HG03521 (cell line): ENCODE measurements at regions not wholly inside any gene's neighbourhood (a gene's known extent, or its start where the extent isn't known, plus 50 kb on each side); places are given as distances from the start of the nearest gene placed in this dataset.

Source experiments
- ATAC-seq: cut with Tn5 transposase; IDR thresholded peaks from one replicate; pipeline ENCODE4 v1.9.1; 2021; ENCODE audit warnings: mild to moderate bottlenecking, moderate library complexity; ENCODE audit not compliant: unreplicated experiment

DNA sequence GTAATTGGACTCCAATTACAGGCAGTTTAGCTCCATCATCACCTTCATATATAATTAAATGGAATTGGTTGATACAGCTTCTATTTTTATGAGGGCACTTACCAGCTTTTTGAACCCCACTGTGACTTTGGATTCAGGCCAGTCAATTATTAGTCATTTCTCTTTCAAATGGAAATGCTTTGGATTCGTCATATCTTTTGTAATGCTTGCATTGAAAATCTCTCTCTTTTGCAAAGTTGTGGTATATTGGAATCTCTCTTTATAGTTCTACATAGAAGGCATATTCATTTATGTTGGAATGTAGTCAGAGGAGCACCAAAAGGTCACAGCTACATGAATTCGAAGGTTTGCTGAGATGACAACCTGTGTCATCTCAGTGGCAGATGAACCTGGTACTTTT is 1074.3 kb upstream of the SLC10A2 start:
- no peak for ATAC-seq

DNA sequence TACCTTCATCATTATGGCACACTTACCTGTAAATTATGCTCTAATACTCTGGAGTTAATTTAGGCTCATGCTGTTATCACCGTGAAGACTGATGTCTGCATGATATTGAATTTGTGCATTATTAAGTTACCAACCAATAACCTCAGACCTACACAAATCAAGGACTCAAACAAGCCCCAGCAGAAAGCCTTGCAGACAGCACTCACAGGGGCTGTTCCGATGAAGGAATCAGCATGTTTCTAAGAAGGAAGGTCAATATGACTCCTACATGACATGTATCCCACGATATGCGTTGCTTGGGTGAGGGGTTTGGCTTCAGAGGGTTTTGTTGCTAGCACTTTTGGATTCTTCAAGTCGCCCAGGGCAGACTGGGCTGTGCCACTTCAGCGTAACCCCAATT is 1071.2 kb upstream of the SLC10A2 start:
- no peak for ATAC-seq

DNA sequence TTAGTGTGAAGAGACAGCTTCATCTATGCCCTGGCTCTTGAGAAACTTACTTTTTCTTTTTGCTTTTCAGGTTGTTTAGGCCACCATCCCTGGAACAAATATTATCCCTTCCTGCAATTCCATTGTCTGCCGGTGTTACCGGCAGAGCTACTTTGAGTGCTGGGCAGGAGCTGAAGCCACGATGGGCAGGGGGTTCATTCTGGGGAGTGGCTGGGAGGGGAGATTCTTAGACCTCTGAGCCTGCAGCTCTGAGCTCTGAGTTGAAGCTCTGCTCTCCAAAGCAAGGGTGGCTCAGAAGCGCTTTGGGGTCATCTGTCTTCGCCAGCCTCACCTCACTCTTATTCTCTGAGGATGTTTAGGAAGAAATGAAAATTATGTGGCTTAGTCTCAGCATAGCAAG is 1066.6 kb upstream of the SLC10A2 start:
- ATAC-seq = no peak

DNA sequence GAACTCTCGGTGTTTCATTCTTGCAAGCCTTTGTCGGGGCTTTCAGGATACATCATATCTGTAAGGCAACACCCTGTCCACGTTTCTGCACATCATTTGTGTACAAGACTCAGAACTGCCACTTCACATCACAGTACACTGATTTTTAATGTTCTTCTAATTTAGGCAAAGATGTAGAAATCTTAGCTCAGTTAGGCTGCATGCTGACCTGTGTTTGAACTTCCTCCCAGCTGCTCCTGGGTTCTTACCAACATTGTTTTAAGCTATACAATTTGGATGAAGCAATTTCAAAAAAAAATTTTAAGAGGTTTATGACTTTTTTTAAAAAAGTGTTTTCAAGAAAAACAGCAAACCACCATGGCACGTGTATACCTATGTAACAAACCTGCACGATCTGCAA is 1047.9 kb upstream of the SLC10A2 start:
- ATAC-seq = no peak

DNA sequence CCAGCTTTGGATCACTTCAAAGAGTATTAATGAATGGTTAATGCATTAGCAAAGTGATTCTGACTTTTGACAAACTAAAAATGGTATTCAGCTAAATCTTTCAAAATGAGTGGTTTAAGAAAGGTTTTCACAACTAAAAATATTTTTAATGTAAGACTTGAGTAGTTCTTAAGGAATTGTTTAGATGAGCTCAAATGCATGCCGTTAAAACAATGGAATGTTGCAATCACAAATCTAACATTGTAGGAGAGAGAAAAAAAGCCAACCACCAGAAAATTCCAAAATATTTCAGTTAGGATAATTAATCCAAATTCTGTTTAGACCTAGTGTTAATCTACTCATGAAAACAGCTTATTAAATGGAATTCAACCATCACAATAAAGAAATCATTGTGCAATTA is 1044.8 kb upstream of the SLC10A2 start:
- no peak for ATAC-seq

DNA sequence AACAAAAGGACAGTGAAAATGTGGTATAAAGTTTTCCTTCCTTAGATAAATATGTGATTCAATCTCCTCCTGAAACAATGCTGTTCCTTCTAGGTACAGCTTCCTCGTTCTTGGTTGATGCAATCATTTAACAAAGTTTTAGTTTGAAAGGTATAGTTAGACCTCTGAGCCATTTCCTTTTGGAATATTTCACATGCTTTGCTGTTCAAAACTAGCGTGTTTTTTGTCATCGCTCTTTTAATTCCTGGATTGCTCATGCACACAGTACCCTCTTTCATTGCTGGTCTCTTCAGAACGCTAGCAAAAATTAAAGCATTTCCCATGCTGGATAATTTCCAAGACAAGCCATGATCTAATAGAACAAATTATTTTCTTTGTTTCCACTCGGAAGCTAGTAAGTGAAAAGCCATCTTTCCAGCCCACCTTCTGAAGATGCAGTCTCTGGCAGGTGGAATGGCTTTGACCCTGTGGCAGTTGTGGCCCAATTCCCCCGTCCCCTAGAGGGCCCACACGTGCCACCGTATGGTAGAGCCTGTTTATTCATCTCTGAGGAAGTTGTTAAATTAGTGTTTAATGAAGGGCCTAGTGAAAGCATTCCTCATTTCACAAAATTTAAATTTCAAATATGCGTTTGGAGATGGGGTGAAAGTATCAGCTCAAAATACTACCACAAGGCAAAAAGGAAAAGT is 1040.6 kb upstream of the SLC10A2 start:
- no peak for ATAC-seq

DNA sequence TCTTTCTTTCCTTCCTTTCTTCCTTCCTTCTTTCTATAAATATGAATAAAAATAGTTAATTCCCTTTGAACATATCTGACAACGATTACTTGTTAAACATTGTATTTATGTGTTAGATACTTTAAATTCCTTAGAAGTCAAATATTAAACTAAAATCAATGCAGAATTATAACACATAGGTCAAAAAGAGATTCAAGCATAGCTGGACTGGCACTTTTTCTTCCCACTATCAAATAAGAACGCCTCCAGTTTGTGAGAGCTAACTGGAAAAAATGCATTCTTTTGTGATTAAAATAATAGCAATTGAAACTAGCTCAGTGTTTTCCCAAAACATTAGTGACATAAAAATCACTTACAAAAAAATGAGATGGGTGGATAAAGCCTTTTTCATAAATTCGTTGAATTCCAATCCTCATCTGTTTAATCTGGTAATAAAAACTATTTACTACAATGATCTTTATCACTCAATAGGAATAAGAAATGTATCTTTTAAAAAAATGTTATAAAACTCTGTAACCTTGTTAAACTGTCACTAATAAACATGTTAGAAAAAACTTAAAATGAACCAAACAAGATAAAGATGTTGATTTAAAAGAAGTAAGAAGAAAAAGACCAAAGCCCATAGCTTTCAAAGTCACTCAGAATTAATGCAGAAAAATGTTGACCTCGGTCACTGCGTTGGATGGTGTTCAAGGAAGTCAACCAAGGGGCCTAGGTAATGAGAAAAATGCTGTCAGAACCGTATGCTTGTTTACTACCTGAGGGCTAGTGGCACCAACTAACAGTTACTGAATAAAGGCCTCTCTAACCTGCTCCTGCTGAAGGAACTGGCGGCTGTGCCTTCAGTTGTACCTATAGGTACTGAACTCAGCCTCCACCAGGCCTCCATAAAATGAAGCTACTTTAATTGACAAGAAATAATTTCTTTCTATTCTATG is 1039.5 kb upstream of the SLC10A2 start:
- no peak for ATAC-seq

DNA sequence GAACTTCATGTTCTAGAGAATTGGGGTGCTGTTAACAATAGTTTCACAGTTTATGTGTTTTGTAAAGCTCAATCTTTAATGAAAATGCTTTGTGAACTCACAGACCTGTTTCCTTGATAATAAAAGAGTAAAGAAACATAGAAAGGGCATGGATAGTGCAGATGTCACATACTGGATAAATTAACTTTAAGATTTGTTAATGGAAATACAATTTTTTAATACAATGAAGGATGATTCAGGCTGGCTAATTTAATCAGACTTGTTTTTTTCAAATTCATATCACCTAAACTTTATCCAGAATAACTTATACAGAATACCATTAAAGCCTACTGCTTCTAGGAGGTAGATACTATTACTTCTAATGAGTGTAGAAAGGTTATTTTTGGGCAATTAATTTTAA is 1033.5 kb upstream of the SLC10A2 start:
- ATAC-seq = no peak

DNA sequence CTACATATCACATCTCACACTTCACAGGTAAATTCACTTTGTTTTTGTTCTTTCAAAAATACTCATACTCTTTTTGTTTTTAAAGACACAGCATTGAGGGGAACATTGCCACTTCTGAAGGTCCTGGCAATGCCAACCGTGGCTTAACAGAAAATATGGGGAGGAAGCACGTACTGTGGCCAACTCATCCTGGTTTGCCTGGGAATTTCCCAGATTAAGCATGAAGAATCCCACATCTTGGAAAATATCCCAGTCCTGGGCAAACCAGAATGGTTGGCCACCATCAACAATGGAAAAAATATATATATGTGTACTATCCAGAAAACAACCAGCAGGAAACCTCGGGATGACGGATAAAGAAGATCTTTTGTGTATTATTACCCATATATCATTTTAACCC is 1032.2 kb upstream of the SLC10A2 start:
- no peak for ATAC-seq

DNA sequence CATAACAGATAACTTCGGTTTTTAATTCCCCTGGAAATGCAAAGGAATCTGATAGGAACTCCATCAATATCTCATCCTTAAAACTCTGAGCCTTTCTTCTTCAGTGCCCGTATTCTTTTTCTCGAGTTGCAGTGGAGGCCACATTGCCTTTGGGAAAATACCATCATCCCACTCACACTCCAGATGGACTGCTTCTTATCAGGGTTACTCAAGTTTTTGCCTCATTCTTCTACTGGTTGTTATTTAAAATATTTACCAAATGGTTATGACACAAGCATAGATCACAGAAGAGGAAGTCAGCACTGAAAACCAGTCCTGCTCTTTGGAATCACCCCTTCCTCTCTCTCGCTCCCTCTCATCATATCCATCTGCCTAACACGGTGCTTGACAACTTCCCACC is 1020.5 kb upstream of the SLC10A2 start:
- no peak for ATAC-seq

DNA sequence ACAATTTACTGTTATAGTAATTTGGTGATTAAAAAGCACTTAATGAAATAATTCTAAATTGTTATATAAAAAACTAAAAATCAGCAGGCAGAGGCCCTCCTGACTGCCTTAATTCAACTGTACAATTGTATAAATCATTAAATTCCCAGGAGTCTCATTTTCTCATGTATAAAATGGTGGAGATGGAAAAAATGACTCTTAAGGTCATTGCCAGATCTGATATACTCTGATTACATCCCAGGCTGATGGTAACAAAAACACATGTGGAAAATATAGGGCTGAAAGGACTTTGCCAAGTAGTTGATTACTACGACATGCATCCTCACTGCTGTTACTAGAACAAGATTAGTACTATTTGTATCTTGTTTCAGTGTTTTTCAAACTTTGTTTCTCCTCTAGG is 1020.0 kb upstream of the SLC10A2 start:
- no peak for ATAC-seq

DNA sequence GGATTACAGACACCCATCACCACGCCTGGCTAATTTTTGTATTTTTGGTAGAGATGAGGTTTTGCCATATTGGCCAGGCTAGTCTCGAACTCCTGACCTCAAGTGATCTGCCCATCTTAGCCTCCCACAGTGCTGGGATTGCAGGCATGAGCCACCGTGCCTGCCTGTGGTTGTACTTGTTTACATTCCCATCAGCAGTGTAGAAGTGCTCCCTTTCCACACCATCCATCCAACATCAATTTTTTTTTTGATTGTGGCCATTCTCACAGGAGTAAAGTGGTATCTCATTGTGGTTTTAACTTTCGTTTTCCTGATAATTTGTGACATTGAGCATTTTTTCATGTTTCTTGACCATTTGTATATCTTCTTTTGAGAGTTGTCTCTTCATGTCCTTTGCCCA is 1019.4 kb upstream of the SLC10A2 start:
- ATAC-seq = no peak

DNA sequence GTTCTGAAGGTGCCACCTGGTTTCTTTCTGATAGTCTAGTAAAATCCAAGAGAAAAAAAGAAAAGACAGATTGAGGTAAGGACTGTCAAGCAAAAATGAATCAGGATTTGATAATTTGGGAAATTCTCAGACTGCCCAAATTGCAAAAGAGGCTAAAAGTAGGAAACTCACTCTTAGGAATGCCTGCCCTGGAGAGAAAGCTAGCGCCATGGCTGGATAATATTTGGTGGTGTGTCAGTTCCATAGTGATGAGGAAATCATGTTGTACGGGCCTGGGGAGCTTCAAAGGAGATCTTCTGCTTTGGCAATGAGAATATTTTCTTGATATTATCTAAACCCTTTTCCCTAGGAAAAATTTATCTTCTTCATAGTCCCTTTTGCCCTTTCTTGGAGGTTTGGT is 1008.1 kb upstream of the SLC10A2 start:
- ATAC-seq = no peak

DNA sequence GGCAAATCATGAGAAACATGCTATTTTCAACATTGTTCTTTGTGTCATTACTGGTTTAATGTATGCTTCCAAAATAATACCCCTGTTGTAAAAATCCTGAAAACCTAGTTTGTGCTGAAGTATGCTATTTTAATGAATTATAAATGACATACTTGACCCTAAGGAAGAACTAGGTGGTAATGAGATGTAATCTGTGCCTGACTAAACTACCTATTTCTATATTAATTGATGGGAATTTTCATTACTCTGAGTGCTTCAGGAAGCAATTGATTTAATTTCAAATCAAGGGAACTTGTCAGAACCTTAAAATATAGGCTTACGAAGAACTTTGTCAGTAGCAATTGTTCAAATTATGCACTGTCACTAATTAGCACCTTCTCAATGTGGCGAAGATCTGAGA is 1005.6 kb upstream of the SLC10A2 start:
- no peak for ATAC-seq

DNA sequence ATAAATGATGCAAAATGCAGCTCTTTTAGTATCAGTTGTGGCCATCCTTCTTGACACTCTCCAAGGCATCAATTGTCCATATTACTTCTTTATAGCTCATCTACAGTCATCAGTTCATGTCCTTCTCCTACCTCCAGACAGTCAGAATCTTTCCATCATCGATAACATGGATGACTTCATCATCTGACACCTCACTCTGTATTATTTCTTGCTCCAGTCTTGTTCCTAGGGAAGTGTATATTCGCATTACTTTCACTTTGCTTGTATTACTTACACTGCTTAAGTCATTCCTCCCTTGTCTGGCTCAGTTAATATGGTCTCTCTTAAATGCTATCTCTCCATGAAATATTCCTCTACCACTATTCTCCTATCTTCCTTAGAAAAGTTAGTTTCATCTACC is 999.1 kb upstream of the SLC10A2 start:
- ATAC-seq = no peak

DNA sequence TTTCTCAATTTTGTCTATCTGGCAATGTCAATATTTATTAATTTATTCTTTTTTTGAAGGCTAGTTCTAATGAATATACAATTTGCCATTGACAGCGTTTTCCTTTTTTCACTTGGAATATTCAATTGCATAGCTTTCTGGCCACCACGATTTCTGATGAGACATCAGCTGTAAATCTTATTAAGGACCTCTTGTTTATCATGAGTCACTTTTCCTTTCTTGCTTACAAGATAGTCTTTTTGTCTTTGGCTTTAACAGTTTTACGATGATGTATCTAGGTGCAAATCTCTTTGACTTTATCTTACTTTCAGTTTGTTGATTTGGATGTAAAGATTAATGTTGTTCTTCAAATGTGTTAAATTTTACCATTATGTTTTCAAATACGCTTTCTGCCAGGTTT is 991.6 kb upstream of the SLC10A2 start:
- ATAC-seq = no peak

DNA sequence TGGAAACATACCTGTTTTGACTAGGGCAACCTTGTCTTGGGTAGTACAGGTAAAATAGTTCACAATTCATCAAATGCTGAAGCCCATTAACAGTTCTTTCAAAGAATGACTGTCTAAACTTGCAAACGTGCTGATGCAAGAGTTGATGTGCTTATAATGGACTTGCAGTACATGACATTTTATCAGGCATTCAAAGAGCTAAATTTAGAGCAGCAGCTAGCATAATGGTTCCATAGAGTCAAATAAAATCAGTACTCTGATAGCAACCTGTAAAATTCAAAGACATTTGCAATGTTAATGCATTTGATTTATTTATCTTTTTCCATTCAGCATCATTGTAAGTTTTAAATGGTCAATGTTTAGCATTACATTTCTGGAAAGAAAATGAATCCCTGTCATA is 979.7 kb upstream of the SLC10A2 start:
- no peak for ATAC-seq

DNA sequence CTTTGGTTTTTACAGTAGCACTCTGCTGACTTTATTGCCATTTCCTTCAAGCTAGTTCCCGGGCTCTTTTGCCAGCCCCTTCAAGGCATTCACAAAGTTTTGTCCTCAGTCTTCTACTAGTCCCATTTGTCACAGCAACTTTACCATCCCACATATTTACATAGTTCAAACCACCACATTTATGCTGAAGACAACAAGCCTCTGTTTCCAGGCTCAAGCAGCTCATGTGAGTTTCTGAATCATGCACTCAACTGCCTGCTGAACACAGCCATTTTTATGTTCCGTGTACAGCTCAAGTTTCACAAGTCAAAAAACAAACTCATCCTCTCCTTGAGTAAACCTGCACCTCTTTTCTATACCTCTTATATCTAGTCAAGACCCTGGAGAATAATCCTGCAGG is 977.0 kb upstream of the SLC10A2 start:
- no peak for ATAC-seq

DNA sequence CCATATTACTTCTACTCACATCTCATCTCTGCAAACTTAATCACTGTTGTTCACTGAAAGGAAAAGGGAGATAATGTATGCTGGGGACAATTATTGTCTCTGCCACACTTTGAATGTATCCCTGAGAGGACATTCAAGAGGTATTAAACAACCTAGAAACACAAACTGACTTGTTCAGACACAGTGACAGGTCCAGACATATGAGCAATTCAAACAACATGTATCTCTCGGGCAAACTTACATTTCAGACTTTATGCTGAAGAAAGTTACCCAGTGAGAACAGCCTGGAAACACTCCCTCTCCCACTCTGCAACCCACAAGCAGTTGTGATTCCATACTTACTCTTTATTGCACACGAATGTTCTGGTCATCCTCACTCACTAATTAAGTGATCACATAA is 968.7 kb upstream of the SLC10A2 start:
- ATAC-seq = no peak

DNA sequence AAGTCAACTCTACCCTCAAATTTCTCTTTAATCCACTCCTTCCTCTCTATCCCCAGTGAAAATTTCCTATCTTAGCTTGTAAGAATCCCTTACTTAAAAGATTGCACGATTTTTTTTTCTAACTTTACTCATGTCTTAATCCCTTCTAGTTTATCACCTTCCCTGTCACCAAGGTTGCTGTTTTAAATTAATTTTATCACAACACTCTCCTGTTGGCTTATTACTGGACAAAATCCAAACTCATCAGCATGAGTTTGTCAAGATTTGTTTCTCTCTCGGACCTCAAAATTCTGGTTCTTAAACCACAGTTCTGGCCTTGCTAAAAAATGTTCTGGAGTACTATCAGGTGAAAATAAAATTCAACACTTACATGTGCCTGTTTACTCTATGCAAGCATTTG is 959.1 kb upstream of the SLC10A2 start:
- ATAC-seq = no peak

DNA sequence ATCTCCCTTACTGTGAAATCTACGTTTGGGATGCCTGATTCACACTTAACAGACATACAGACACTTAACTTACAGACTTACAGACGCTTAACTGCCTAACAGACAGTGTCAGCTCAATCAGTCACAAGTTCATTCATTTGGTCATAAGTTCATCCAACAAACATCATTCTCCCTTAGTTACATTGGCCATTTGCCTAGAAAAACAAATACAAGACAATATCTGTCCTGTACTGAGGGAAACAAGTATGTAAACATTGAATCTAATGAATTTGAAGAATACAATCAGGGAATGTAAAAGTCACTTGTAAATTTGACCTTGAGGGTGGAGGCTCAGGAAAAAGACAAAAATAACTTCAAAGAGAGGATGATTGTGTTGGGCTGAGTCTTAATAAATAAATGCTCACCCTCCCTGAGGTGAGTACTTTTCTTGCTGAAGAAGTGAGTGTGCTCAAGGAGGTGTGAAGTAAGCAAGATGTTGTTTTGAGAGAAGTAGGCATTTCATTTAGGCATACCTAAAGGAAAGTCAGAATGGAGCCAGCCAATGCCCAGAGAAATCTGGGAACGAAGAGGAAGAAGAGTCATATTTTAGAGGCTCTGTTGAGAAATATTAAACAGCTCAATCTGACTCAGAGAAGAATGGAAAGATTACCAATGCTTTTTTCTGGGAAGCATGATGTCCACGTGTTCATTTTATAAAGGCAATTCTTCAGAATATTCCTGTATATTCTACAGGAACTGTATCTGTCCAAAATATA is 958.4 kb upstream of the SLC10A2 start:
- no peak for ATAC-seq
